ENCODE measurements at regions not wholly inside any gene's neighbourhood (a gene's known extent, or its start where the extent isn't known, plus 50 kb on each side); places are given as distances from the start of the nearest gene placed in this dataset.

DNA sequence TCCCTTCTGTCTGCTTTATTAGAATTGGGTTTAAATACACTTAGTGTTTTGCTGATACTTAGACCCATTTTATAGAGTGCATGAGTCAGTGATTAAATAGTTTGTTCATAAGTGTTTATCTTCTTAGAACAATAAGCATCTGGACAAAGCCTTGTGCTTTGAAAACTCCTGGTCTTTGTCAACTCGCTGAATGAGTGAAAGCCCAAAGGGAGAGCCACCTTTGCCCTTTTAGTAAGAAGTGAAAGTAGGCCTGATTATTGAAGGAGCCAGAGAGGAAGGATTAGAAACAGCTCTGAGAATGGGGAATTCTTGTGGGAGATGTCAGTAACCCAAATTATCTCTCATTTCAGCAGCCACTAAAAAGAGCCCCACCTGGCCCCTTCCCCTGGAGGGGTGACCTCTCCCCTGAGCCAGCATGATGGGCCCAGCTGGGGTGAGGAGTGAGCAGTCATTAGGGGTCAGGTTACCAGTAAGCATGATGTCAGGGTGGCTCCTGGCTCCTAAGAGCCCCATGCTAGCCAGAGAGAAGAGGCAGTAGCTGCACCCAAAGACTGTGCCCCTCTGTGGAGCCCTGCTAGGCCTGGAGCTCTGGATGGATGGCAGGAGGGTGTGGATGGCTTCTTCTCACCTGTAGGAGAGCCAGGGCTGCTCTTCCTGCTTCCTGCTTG lies 125.1 kb upstream of the E2F8 start:
- no peaks in the 10 kb centered on the region for H3K79me2 ChIP-seq (ENCODE audit: control insufficient read depth in 1 of 2, insufficient read depth in 2 of 2, low read length in 2 of 2)
- peaks cover 0 to 3% (median 2%) of the 10 kb centered on the region in 4 experiments; a peak in 4 of 7 replicates for H3K4me1 ChIP-seq (replicated peaks in 1 of 4; ENCODE audit: control insufficient read depth in 3 of 4, insufficient read depth in 4 of 4, low read length in 3 of 4)
- no peak overlapping the region for H3K18ac ChIP-seq (ENCODE audit: extremely low read depth, low read length)
- FAIRE-seq (no peak), DNase-seq (ENCODE audit: low read depth in 1 of 2, low spot score in 2 of 2) (no peak)
- H2BK12ac ChIP-seq (ENCODE audit: low read depth, low read length), result no peak overlapping the region
- no peaks in the 10 kb centered on the region for H3K36me3 ChIP-seq (ENCODE audit: control insufficient read depth in 2 of 4, insufficient read depth in 4 of 4, low read length in 3 of 4)
- no peak overlapping the region for H2BK15ac ChIP-seq (ENCODE audit: low read length)
- no peaks in the 10 kb centered on the region for H3K79me1 ChIP-seq (ENCODE audit: low read depth, low read length)
- no peak overlapping the region for H4K91ac ChIP-seq (replicated peaks; ENCODE audit: insufficient read length, low read length)
- ChIA-PET CTCF (ENCODE audit: partially characterized antibody) (interaction anchor here (0.5 kb wide), 1 partner anchor 312 kb away, joined by 3 read pairs; no protein-coding TSS in a partner anchor), POLR2A (ENCODE audit: partially characterized antibody) (no interaction called here)
- no peak overlapping the region for H2BK5ac ChIP-seq (ENCODE audit: low read depth, low read length)
- H3K4ac ChIP-seq (replicated peaks; ENCODE audit: insufficient read length, low read depth, low read length), result no peak overlapping the region
- H3K56ac ChIP-seq (replicated peaks; ENCODE audit: insufficient read length, low read depth, low read length), result no peak overlapping the region
- no peak overlapping the region for H3K4me3 ChIP-seq (ENCODE audit: extremely low read depth in 1 of 4, insufficient read depth in 2 of 4, low read depth in 3 of 4, low read length in 4 of 4)
- no peaks in the 10 kb centered on the region for H3K23me2 ChIP-seq (ENCODE audit: low read depth, low read length)
- no peak overlapping the region for H3K4me2 ChIP-seq (ENCODE audit: insufficient read depth in 1 of 2, low read depth in 2 of 2, low read length in 2 of 2)
- no peak overlapping the region for H4K8ac ChIP-seq (ENCODE audit: extremely low read depth, insufficient read depth, low read length)
- H3K27me3 ChIP-seq (replicated peaks in 1 of 4; ENCODE audit: control insufficient read depth in 3 of 4, extremely low read depth in 1 of 4, insufficient read depth in 3 of 4, low read length in 3 of 4), result no peaks in the 10 kb centered on the region
- no peaks in the 10 kb centered on the region for H3K9me3 ChIP-seq (ENCODE audit: insufficient read depth in 2 of 2, low read depth in 1 of 2, low read length in 1 of 2)
- H3K14ac ChIP-seq (ENCODE audit: insufficient read length), result no peak overlapping the region
- no peaks in the 10 kb centered on the region for H4K20me1 ChIP-seq (replicated peaks in 1 of 2; ENCODE audit: control insufficient read depth in 1 of 2, insufficient read depth in 2 of 2, low read length in 2 of 2)
- no peak overlapping the region for H2BK120ac ChIP-seq (replicated peaks; ENCODE audit: low read depth, low read length)
- no peak overlapping the region for H2AFZ ChIP-seq (ENCODE audit: low read length)
- no peak overlapping the region for H3K23ac ChIP-seq (ENCODE audit: insufficient read length)
- no peak overlapping the region for H4K5ac ChIP-seq (ENCODE audit: insufficient read length, low read depth, low read length)
- 93% methylated on average over 1 of the region's 1 CpG; no CpG with 5 or more reads in 1 of the 2 experiments for WGBS, 2 experiments (ENCODE audit: extremely low coverage in 1 of 2, insufficient coverage in 1 of 2, insufficient read length in 1 of 2, insufficient replicate concordance in 2 of 2, low coverage in 1 of 2, low lambda C conversion rate in 2 of 2, missing lambda C conversion rate in 1 of 2)
- H3K27ac ChIP-seq (ENCODE audit: low read depth, low read length), result no peak overlapping the region
- H2AK5ac ChIP-seq (ENCODE audit: low read depth, low read length), result no peak overlapping the region
- no peak overlapping the region for H3K9ac ChIP-seq (replicated peaks in 1 of 4; ENCODE audit: extremely low read depth in 1 of 4, low read depth in 3 of 4, low read length in 3 of 4)
- no peak overlapping the region for H2BK20ac ChIP-seq (ENCODE audit: low read length)
- no peak for TF ChIP-seq RFX5 (IDR thresholded peaks at IDR 0.05; ENCODE audit: borderline replicate concordance, low read depth, low read length)
- no peak for TF ChIP-seq HDAC2 (IDR thresholded peaks at IDR 0.05; ENCODE audit: borderline replicate concordance in 1 of 2, low read depth in 2 of 2, low read length in 2 of 2)
- no peak for TF ChIP-seq RXRA (IDR thresholded peaks at IDR 0.05; ENCODE audit: insufficient read depth, low read depth, low read length)
- TF ChIP-seq CBX8 (IDR thresholded peaks at IDR 0.05; ENCODE audit: borderline replicate concordance, low read depth, low read length), result no peak
- TF ChIP-seq CHD2 (IDR thresholded peaks at IDR 0.05; ENCODE audit: low read length), result no peak
- no peak for TF ChIP-seq ATF2 (IDR thresholded peaks at IDR 0.05; ENCODE audit: low read length)
- no peak for TF ChIP-seq PHF8 (conservative IDR thresholded peaks at IDR 0.05; ENCODE audit: low read depth, low read length)
- no peak for TF ChIP-seq SIX5 (IDR thresholded peaks at IDR 0.05; ENCODE audit: low read depth, low read length)
- no peak for TF ChIP-seq YY1 (IDR thresholded peaks at IDR 0.05; ENCODE audit: low read depth, low read length)
- no peak for TF ChIP-seq TEAD4 (IDR thresholded peaks at IDR 0.05; ENCODE audit: low read depth, low read length)
- no peak for TF ChIP-seq FOSL1 (IDR thresholded peaks at IDR 0.05; ENCODE audit: insufficient read depth, low read depth, low read length)
- TF ChIP-seq NANOG (IDR thresholded peaks at IDR 0.05; ENCODE audit: insufficient read depth, low read depth, low read length, poor library complexity, severe bottlenecking), result no peak
